UCSD-AML1 (cell line): ENCODE measurements at regions not wholly inside any gene's neighbourhood (a gene's known extent, or its start where the extent isn't known, plus 50 kb on each side); places are given as distances from the start of the nearest gene placed in this dataset.
"Not testable (repeated sequence)": the region's sequence is repeated elsewhere in the genome, so short reads cannot be mapped to it uniquely, and the experiment has no call there.

Experiments used
- DNase-seq: peaks from one replicate; lab custom pipeline; 2025; ENCODE audit not compliant: unreplicated experiment; lab: John Stamatoyannopoulos, UW

GRCh38 chr2:220580113-220580512, 952.7 kb downstream of the SLC4A3 start:
- no peak for DNase-seq

- DNase-seq, result no peak
Observed at GRCh38 chr2:220583725-220584124, 956.3 kb downstream of the SLC4A3 start.

- DNase-seq, result no peak
Observed at GRCh38 chr2:220585241-220585640, 957.8 kb downstream of the SLC4A3 start.

- DNase-seq, result no peak
Observed at GRCh38 chr2:220586980-220587530, 959.6 kb downstream of the SLC4A3 start.

- DNase-seq, result no peak
Observed at GRCh38 chr2:220588148-220588547, 960.7 kb downstream of the SLC4A3 start.

- DNase-seq, result no peak
Observed at GRCh38 chr2:220590476-220590875, 963.0 kb downstream of the SLC4A3 start.

GRCh38 chr2:220593526-220593925, 966.1 kb downstream of the SLC4A3 start:
- no peak for DNase-seq

- no peak for DNase-seq
Observed at GRCh38 chr2:220601674-220602073, 970.4 kb downstream of the EPHA4 start.

GRCh38 chr2:220613004-220613403, 959.1 kb downstream of the EPHA4 start:
- not testable (repeated sequence) for DNase-seq

GRCh38 chr2:220614064-220614463, 958.0 kb downstream of the EPHA4 start:
- DNase-seq, result no peak

- DNase-seq, result no peak
Observed at GRCh38 chr2:220619525-220620220, 952.4 kb downstream of the EPHA4 start.

GRCh38 chr2:220626603-220627002, 945.5 kb downstream of the EPHA4 start:
- DNase-seq, result no peak

- DNase-seq, result no peak
Observed at GRCh38 chr2:220628252-220628651, 943.9 kb downstream of the EPHA4 start.

GRCh38 chr2:220641137-220641536, 931.0 kb downstream of the EPHA4 start:
- DNase-seq, result no peak

GRCh38 chr2:220646424-220646823, 925.7 kb downstream of the EPHA4 start:
- DNase-seq, result peak; percentile 13

- DNase-seq, result no peak
Observed at GRCh38 chr2:220648628-220649027, 923.5 kb downstream of the EPHA4 start.

- no peak for DNase-seq
Observed at GRCh38 chr2:220653776-220654175, 918.3 kb downstream of the EPHA4 start.

- DNase-seq, result no peak
Observed at GRCh38 chr2:220654322-220654721, 917.8 kb downstream of the EPHA4 start.

- DNase-seq, result no peak
Observed at GRCh38 chr2:220660277-220661145, 911.6 kb downstream of the EPHA4 start.

- DNase-seq, result no peak
Observed at GRCh38 chr2:220662431-220662830, 909.7 kb downstream of the EPHA4 start.

- DNase-seq, result no peak
Observed at GRCh38 chr2:220663065-220663464, 909.0 kb downstream of the EPHA4 start.
